ENCODE measurements at regions not wholly inside any gene's neighbourhood (a gene's known extent, or its start where the extent isn't known, plus 50 kb on each side); places are given as distances from the start of the nearest gene placed in this dataset.

DNA sequence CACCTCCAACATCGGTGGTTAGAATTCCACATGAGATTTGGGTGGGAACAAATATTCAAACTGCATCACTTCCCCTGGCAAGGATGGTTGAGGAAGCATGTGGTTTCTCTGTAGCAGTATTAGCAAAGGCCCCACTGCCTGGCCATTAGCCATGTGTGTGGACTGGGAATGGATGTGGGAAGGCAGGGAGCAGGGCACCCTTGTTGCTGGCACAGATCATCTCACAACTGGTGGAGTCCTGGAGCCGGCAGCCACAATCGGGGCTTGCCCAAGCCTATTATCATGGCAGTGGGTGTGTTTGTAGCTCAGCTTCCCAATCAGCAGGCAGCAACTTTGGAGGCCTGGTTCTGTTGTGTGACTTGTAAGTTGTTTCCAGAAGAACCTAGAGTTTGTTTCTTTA lies 391.9 kb downstream of the DLEU7 start:
- Histone ChIP-seq H3K9me3 (ENCODE audit: insufficient read depth, low read depth) (no peaks in the 10 kb centered on the region), H3K79me2 (ENCODE audit: low read depth) (no peaks in the 10 kb centered on the region), H3K4me3 (no peak overlapping the region), H3K9me2 (ENCODE audit: insufficient read depth) (no peaks in the 10 kb centered on the region), H3K4me1 (replicated peaks; ENCODE audit: insufficient read depth) (no peaks in the 10 kb centered on the region), H3K27me3 (ENCODE audit: insufficient read depth, low read depth) (no peaks in the 10 kb centered on the region), H3K36me3 (ENCODE audit: low read depth) (no peaks in the 10 kb centered on the region), H2AFZ (no peak overlapping the region), H3F3A (ENCODE audit: insufficient read depth, low read depth) (no peaks in the 10 kb centered on the region), H4K20me1 (ENCODE audit: insufficient read depth) (no peaks in the 10 kb centered on the region), H3K27ac (no peak overlapping the region), H3K4me2 (no peak overlapping the region)
- TF ChIP-seq, protein P1, sequence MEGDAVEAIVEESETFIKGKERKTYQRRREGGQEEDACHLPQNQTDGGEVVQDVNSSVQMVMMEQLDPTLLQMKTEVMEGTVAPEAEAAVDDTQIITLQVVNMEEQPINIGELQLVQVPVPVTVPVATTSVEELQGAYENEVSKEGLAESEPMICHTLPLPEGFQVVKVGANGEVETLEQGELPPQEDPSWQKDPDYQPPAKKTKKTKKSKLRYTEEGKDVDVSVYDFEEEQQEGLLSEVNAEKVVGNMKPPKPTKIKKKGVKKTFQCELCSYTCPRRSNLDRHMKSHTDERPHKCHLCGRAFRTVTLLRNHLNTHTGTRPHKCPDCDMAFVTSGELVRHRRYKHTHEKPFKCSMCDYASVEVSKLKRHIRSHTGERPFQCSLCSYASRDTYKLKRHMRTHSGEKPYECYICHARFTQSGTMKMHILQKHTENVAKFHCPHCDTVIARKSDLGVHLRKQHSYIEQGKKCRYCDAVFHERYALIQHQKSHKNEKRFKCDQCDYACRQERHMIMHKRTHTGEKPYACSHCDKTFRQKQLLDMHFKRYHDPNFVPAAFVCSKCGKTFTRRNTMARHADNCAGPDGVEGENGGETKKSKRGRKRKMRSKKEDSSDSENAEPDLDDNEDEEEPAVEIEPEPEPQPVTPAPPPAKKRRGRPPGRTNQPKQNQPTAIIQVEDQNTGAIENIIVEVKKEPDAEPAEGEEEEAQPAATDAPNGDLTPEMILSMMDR (conservative IDR thresholded peaks at IDR 0.05) = no peak
- TF ChIP-seq EZH2 (IDR thresholded peaks at IDR 0.05; ENCODE audit: low read depth) = no peak
- ChIA-PET POLR2A (ENCODE audit: unreplicated experiment) (interaction anchor here (0.6 kb wide), 1 partner anchor 203 kb away, joined by 6 read pairs; no protein-coding TSS in a partner anchor), CTCF (no interaction called here)
- no TSS peak for BruUV-seq (replicated peaks)
- intact Hi-C loops (cut with micrococcal nuclease; ENCODE audit: unreplicated experiment) = no loop called here
- no peak for DNase-seq

GRCh38 chr13:50452028-50452427 lies 391.5 kb downstream of the DLEU7 start:
- H2AFZ ChIP-seq = no peak overlapping the region
- no peak overlapping the region for H3K4me3 ChIP-seq
- H3K9me2 ChIP-seq (ENCODE audit: insufficient read depth) = no peaks in the 10 kb centered on the region
- TF ChIP-seq, protein P1 (conservative IDR thresholded peaks at IDR 0.05) = no peak
- no peak for TF ChIP-seq EZH2 (IDR thresholded peaks at IDR 0.05; ENCODE audit: low read depth)
- H3K4me2 ChIP-seq = no peak overlapping the region
- DNase-seq = no peak
- no peaks in the 10 kb centered on the region for H3F3A ChIP-seq (ENCODE audit: insufficient read depth, low read depth)
- no peaks in the 10 kb centered on the region for H3K79me2 ChIP-seq (ENCODE audit: low read depth)
- POLR2A ChIA-PET (ENCODE audit: unreplicated experiment) = interaction anchor here (0.6 kb wide), 1 partner anchor 203 kb away, joined by 6 read pairs; no protein-coding TSS in a partner anchor
- H3K27ac ChIP-seq = no peak overlapping the region
- H3K27me3 ChIP-seq (ENCODE audit: insufficient read depth, low read depth) = no peaks in the 10 kb centered on the region
- no peaks in the 10 kb centered on the region for H3K36me3 ChIP-seq (ENCODE audit: low read depth)
- intact Hi-C loops (cut with micrococcal nuclease; ENCODE audit: unreplicated experiment) = no loop called here
- H3K4me1 ChIP-seq (replicated peaks; ENCODE audit: insufficient read depth) = no peaks in the 10 kb centered on the region
- H4K20me1 ChIP-seq (ENCODE audit: insufficient read depth) = no peaks in the 10 kb centered on the region
- BruUV-seq (replicated peaks) = no TSS peak
- CTCF ChIA-PET = no interaction called here
- H3K9me3 ChIP-seq (ENCODE audit: insufficient read depth, low read depth) = no peaks in the 10 kb centered on the region

DNA sequence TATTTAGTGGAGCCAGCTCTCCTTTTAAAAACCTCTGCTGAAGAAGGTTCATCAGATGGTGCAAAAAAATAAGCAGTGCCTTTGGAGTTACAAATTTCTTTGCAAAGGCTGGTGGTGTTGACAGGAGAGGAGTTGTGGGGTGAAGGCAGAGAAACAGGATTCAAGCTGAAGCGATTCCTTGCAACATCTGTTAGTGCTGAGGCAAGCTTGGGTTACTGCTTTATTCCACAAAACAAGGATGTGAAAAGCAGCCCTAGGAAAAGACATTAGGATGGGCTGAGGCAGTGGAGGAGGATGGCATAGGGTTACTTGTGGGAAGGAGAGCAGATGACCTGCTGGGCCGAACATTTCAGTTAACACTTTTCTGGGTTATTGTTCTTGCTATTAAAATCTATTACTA lies 390.7 kb downstream of the DLEU7 start:
- H2AFZ ChIP-seq = no peak overlapping the region
- no peak overlapping the region for H3K27ac ChIP-seq
- no peaks in the 10 kb centered on the region for H4K20me1 ChIP-seq (ENCODE audit: insufficient read depth)
- H3K27me3 ChIP-seq (ENCODE audit: insufficient read depth, low read depth) = no peaks in the 10 kb centered on the region
- no peaks in the 10 kb centered on the region for H3F3A ChIP-seq (ENCODE audit: insufficient read depth, low read depth)
- no peaks in the 10 kb centered on the region for H3K9me2 ChIP-seq (ENCODE audit: insufficient read depth)
- intact Hi-C loops (cut with micrococcal nuclease; ENCODE audit: unreplicated experiment) = no loop called here
- TF ChIP-seq, protein P1 (conservative IDR thresholded peaks at IDR 0.05) = no peak
- no peak for TF ChIP-seq EZH2 (IDR thresholded peaks at IDR 0.05; ENCODE audit: low read depth)
- POLR2A ChIA-PET (ENCODE audit: unreplicated experiment) = no interaction called here
- DNase-seq = no peak
- no peak overlapping the region for H3K4me3 ChIP-seq
- no peaks in the 10 kb centered on the region for H3K36me3 ChIP-seq (ENCODE audit: low read depth)
- H3K9me3 ChIP-seq (ENCODE audit: insufficient read depth, low read depth) = no peaks in the 10 kb centered on the region
- H3K79me2 ChIP-seq (ENCODE audit: low read depth) = no peaks in the 10 kb centered on the region
- H3K4me1 ChIP-seq (replicated peaks; ENCODE audit: insufficient read depth) = no peaks in the 10 kb centered on the region
- H3K4me2 ChIP-seq = no peak overlapping the region
- no TSS peak for BruUV-seq (replicated peaks)
- CTCF ChIA-PET = no interaction called here

Data from PC-9 (cell line).